ENCODE measurements at regions not wholly inside any gene's neighbourhood (a gene's known extent, or its start where the extent isn't known, plus 50 kb on each side); places are given as distances from the start of the nearest gene placed in this dataset.
A peak's percentile ranks its signal among the peaks of the same experiment; 100 is the strongest.

DNA sequence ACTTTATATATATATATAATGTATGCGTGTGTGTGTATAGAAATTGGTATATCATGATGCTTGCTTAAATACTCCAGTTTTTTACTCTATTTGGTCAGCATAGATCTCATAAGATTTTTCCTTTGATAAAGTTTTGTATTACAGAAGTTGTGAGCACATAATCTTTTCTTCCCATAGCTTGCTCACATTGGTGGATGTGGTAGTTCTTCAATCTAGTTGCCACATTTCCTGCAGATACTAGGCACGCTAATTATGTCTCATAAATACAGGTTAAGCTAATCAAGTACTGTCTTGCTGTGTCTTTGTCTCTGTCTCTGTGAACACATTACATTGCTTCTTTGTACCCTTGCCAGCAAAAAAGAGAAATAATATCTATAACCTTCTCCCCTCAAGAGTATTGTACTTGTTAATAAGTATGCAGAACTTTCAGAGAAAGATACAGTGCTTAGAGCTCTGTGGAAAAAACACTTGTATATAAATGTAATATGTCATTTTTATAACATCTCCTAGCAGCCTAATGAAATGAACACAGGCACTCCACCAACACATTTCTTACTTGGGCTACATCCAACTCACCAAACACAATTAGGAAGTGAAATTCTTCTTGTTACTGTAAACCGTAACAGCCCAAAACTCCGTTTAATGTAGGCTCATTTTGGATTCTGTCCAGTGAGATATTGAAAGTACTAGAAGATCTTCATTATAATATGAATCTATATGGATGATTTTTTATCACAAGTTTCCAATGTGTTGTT lies 306.7 kb upstream of the SLC8A1 start:
- ATAC-seq (peak; percentile 21; the same call in 1 of the 3 replicates), FAIRE-seq (no peak), DNase-seq (ENCODE audit: low read depth, low spot score) (no peak)
- no peak overlapping the region for H3K4me2 ChIP-seq (ENCODE audit: control insufficient read depth, insufficient read depth)
- ChIA-PET SMC1A (ENCODE audit: uncharacterized antibody, unreplicated experiment) (no interaction called here), CTCF (interaction anchor here (1.1 kb wide), 1 partner anchor 12 kb away, joined by 4 read pairs; no protein-coding TSS in a partner anchor), POLR2A (no interaction called here), RAD21 (ENCODE audit: unreplicated experiment) (interaction anchor here (0.9 kb wide), 1 partner anchor 514 kb away, joined by 7 read pairs; no protein-coding TSS in a partner anchor)
- H2AFZ ChIP-seq (ENCODE audit: control insufficient read depth, low read depth, low read length), result no peak overlapping the region
- no peaks in the 10 kb centered on the region for H3K36me3 ChIP-seq (ENCODE audit: control insufficient read depth in 2 of 2, insufficient read depth in 2 of 2, low read length in 1 of 2)
- TF ChIP-seq ZNF207 (IDR thresholded peaks at IDR 0.05; ENCODE audit: borderline replicate concordance), result no peak
- TF ChIP-seq SPI1 (IDR thresholded peaks at IDR 0.05; ENCODE audit: borderline replicate concordance, insufficient read depth, low read depth, low read length), result 0 out of 2 replicates have a peak, but pooled peaks have one; percentile 6
- no peak overlapping the region for H3K27ac ChIP-seq (ENCODE audit: control insufficient read depth, insufficient read depth)
- no peak overlapping the region for H3K9ac ChIP-seq (ENCODE audit: control insufficient read depth, insufficient read depth, low read length)
- H4K20me1 ChIP-seq (ENCODE audit: control insufficient read depth, insufficient read depth), result no peaks in the 10 kb centered on the region
- no peaks in the 10 kb centered on the region for H3K79me2 ChIP-seq (ENCODE audit: control insufficient read depth, insufficient read depth, low read length)
- in situ Hi-C loops (cut with MboI) (no loop called here), intact Hi-C loops (cut with micrococcal nuclease; ENCODE audit: unreplicated experiment) (no loop called here)
- 14% methylated on average over 4 of the region's 4 CpGs for whole genome bisulfite sequencing (ENCODE audit: insufficient coverage, insufficient replicate concordance, low lambda C conversion rate, missing lambda C conversion rate)
- no peaks in the 10 kb centered on the region for H3K4me1 ChIP-seq (ENCODE audit: control insufficient read depth, insufficient read depth, low read length)
- H3K9me3 ChIP-seq (replicated peaks; ENCODE audit: control insufficient read depth, insufficient read depth, low read length), result no peaks in the 10 kb centered on the region
- no peaks in the 10 kb centered on the region for H3K27me3 ChIP-seq (replicated peaks in 1 of 2; ENCODE audit: control insufficient read depth in 2 of 2, insufficient read depth in 2 of 2, low read length in 1 of 2)
- no TSS peak for BruUV-seq (replicated peaks)
- H3K4me3 ChIP-seq, result no peak overlapping the region

DNA sequence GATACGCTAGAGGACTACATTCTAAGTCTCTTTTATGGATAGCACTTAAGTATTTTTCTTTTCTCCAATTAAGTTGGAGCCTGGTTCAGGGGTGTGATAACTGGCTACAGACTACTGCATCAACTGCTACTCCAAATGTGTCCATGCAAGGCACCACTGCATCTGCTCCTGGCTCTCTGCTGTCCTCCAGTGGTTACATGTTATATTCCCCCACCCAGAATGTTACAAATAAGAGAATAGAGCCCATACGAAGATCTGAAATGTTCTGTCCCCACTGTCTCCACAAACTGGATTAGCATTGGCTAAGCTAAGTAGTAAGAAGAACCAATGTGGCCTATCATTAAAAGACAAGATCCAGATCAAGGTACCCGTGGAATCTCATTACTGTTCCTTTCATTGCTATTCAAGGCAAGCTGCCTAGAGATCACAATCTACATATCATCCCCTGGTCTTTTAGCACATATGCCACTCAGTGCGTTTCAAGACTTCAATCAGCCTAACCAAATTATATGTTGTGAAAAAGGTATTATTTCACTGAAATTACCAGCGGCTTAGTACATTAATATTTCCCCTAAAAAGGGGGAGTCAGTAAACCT lies 308.3 kb upstream of the SLC8A1 start:
- in situ Hi-C loops (cut with MboI) (no loop called here), intact Hi-C loops (cut with micrococcal nuclease; ENCODE audit: unreplicated experiment) (loop anchor here (5.0 kb wide), 1 partner anchor 848 kb away; no protein-coding TSS in a partner anchor)
- ChIA-PET RAD21 (ENCODE audit: unreplicated experiment) (no interaction called here), CTCF (interaction anchor here (0.6 kb wide), 1 partner anchor 16 kb away, joined by 3 read pairs; no protein-coding TSS in a partner anchor), SMC1A (ENCODE audit: uncharacterized antibody, unreplicated experiment) (interaction anchor here (1.1 kb wide), 1 partner anchor 42 kb away, joined by 3 read pairs; no protein-coding TSS in a partner anchor), POLR2A (no interaction called here)
- Histone ChIP-seq H3K9ac (ENCODE audit: control insufficient read depth, insufficient read depth, low read length) (no peak overlapping the region), H3K4me3 (no peak overlapping the region), H3K9me3 (replicated peaks; ENCODE audit: control insufficient read depth, insufficient read depth, low read length) (no peaks in the 10 kb centered on the region), H4K20me1 (ENCODE audit: control insufficient read depth, insufficient read depth) (no peaks in the 10 kb centered on the region), H2AFZ (ENCODE audit: control insufficient read depth, low read depth, low read length) (no peak overlapping the region), H3K27ac (ENCODE audit: control insufficient read depth, insufficient read depth) (no peak overlapping the region), H3K4me2 (ENCODE audit: control insufficient read depth, insufficient read depth) (no peak overlapping the region), H3K4me1 (ENCODE audit: control insufficient read depth, insufficient read depth, low read length) (no peaks in the 10 kb centered on the region), H3K79me2 (ENCODE audit: control insufficient read depth, insufficient read depth, low read length) (no peaks in the 10 kb centered on the region), H3K36me3 (ENCODE audit: control insufficient read depth in 2 of 2, insufficient read depth in 2 of 2, low read length in 1 of 2) (no peaks in the 10 kb centered on the region), H3K27me3 (replicated peaks in 1 of 2; ENCODE audit: control insufficient read depth in 2 of 2, insufficient read depth in 2 of 2, low read length in 1 of 2) (no peaks in the 10 kb centered on the region)
- no peak for DNase-seq (ENCODE audit: low read depth, low spot score)
- peak; percentile 84 for ATAC-seq
- 11% methylated on average over 5 of the region's 5 CpGs for WGBS (ENCODE audit: insufficient coverage, insufficient replicate concordance, low lambda C conversion rate, missing lambda C conversion rate)
- TF ChIP-seq SMC3 (IDR thresholded peaks at IDR 0.05; ENCODE audit: borderline replicate concordance, low read length), result peak; percentile 22; the same call in 1 of the 2 replicates
- no peak for TF ChIP-seq ZZZ3 (IDR thresholded peaks at IDR 0.05; ENCODE audit: control insufficient read depth, insufficient read length, low read depth)
- TF ChIP-seq BHLHE40 (IDR thresholded peaks at IDR 0.05; ENCODE audit: borderline replicate concordance in 1 of 2, low read depth in 2 of 2, low read length in 1 of 2), result no peak
- TF ChIP-seq RAD21 (IDR thresholded peaks at IDR 0.05; ENCODE audit: insufficient read depth, low read depth, low read length), result peak; percentile 55
- peak; percentile 48 to 64 (median 55); a peak in 5 of 6 replicates for TF ChIP-seq CTCF (IDR thresholded peaks at IDR 0.05 in 2 of 3, conservative IDR thresholded peaks at IDR 0.05 in 1 of 3; ENCODE audit: control insufficient read depth in 2 of 3, extremely low read depth in 1 of 3, insufficient read depth in 1 of 3, low read depth in 3 of 3, low read length in 3 of 3)
- FAIRE-seq, result peak; percentile 41
- no TSS peak for BruUV-seq (replicated peaks)

Measured in GM12878 (cell line).